GM19468 (cell line): ENCODE measurements at regions not wholly inside any gene's neighbourhood (a gene's known extent, or its start where the extent isn't known, plus 50 kb on each side); places are given as distances from the start of the nearest gene placed in this dataset.
"Not testable (repeated sequence)": the region's sequence is repeated elsewhere in the genome, so short reads cannot be mapped to it uniquely, and the experiment has no call there.

Experiments used
- ATAC-seq: cut with Tn5 transposase; IDR thresholded peaks from one replicate; pipeline ENCODE4 v1.9.1; 2021; ENCODE audit warnings: mild to moderate bottlenecking, moderate library complexity, moderate number of reproducible peaks; ENCODE audit not compliant: unreplicated experiment; ENCODE audit errors: extremely low read depth

- no peak for ATAC-seq
These were observed 276.5 kb downstream of the EDEM1 start for GRCh38 chr3:5463991-5464390.

- no peak for ATAC-seq
These were observed 277.1 kb downstream of the EDEM1 start for GRCh38 chr3:5464649-5465048.

GRCh38 chr3:5465183-5465582, 277.7 kb downstream of the EDEM1 start:
- no peak for ATAC-seq

GRCh38 chr3:5466065-5466464, 278.6 kb downstream of the EDEM1 start:
- ATAC-seq: no peak

- no peak for ATAC-seq
These were observed 279.2 kb downstream of the EDEM1 start for GRCh38 chr3:5466717-5467116.

- peak; percentile 24 for ATAC-seq
These were observed 286.0 kb downstream of the EDEM1 start for GRCh38 chr3:5473471-5473870.

GRCh38 chr3:5476403-5476802, 288.9 kb downstream of the EDEM1 start:
- ATAC-seq: no peak

GRCh38 chr3:5479229-5479799, 291.8 kb downstream of the EDEM1 start:
- no peak for ATAC-seq

- no peak for ATAC-seq
These were observed 292.7 kb downstream of the EDEM1 start for GRCh38 chr3:5480190-5480589.

GRCh38 chr3:5485427-5485826, 297.9 kb downstream of the EDEM1 start:
- peak; percentile 24 for ATAC-seq

GRCh38 chr3:5488771-5489170, 301.3 kb downstream of the EDEM1 start:
- no peak for ATAC-seq

- peak; percentile 65 for ATAC-seq
These were observed 302.0 kb downstream of the EDEM1 start for GRCh38 chr3:5489536-5489935.

- no peak for ATAC-seq
These were observed 307.5 kb downstream of the EDEM1 start for GRCh38 chr3:5494905-5495519.

- ATAC-seq: no peak
These were observed 310.0 kb downstream of the EDEM1 start for GRCh38 chr3:5497497-5497896.

GRCh38 chr3:5498981-5499380, 311.5 kb downstream of the EDEM1 start:
- no peak for ATAC-seq

- ATAC-seq: peak; percentile 87
These were observed 311.9 kb downstream of the EDEM1 start for GRCh38 chr3:5499404-5499803.

- ATAC-seq: no peak
These were observed 315.6 kb downstream of the EDEM1 start for GRCh38 chr3:5503136-5503535.

GRCh38 chr3:5504135-5504534, 316.6 kb downstream of the EDEM1 start:
- no peak for ATAC-seq

GRCh38 chr3:5505163-5505562, 317.7 kb downstream of the EDEM1 start:
- no peak for ATAC-seq

- no peak for ATAC-seq
These were observed 318.5 kb downstream of the EDEM1 start for GRCh38 chr3:5505997-5506396.

GRCh38 chr3:5508860-5509259, 321.4 kb downstream of the EDEM1 start:
- ATAC-seq: not testable (repeated sequence)

GRCh38 chr3:5510300-5510699, 322.8 kb downstream of the EDEM1 start:
- ATAC-seq: no peak
